GM20000 (cell line): ENCODE measurements at regions not wholly inside any gene's neighbourhood (a gene's known extent, or its start where the extent isn't known, plus 50 kb on each side); places are given as distances from the start of the nearest gene placed in this dataset.

ENCODE experiments used
- DNase-seq: peaks from one replicate; pipeline ENCODE4 v3.0.0; 2012; ENCODE audit warnings: low spot score
- CTCF ChIP-seq: IDR thresholded peaks from 2 replicates; pipeline ENCODE4 v1.5.1; 2012; ENCODE audit warnings: mild to moderate bottlenecking, control low read depth; ENCODE audit errors: extremely low read depth, missing control alignments

GRCh38 chr3:16831846-16832245 lies 52.9 kb upstream of the PLCL2 start:
- no peak for TF ChIP-seq CTCF
- no peak for DNase-seq

GRCh38 chr3:16834214-16834613 lies 50.5 kb upstream of the PLCL2 start:
- TF ChIP-seq CTCF, result no peak
- no peak for DNase-seq

GRCh38 chr3:16834753-16835152 lies 50.0 kb upstream of the PLCL2 start:
- no peak for TF ChIP-seq CTCF
- DNase-seq, result no peak
